GM12878 (cell line): ENCODE measurements at regions not wholly inside any gene's neighbourhood (a gene's known extent, or its start where the extent isn't known, plus 50 kb on each side); places are given as distances from the start of the nearest gene placed in this dataset.

ENCODE experiments used
- ATAC-seq: fragments of 200-7000 bp; cut with Tn5 transposase; 3 replicates; pipeline ENCODE4 v1.9.1; 2020; ENCODE audit warnings: mild to moderate bottlenecking, moderate library complexity
- BruUV-seq: library from RNA; stranded (reverse); fragments of 400-500 nt; replicated peaks from 2 replicates; lab custom pipeline; 2021; lab: Mats Ljungman, UMichigan
- CTCF ChIA-PET: fragments of 300-600 bp; sonication (Branson Sonifier 250); formaldehyde crosslinking; extraction: SDS; loops from one replicate; lab custom pipeline; 2021; ENCODE audit warnings: inconsistent platforms; lab: Yijun Ruan, JAX
- POLR2A ChIA-PET: fragments of 350-600 bp; formaldehyde crosslinking; extraction: SDS; loops from one replicate; lab custom pipeline; 2021; ENCODE audit warnings: inconsistent platforms; lab: Charles Lee
- RAD21 ChIA-PET: fragments of 300-600 bp; sonication (Branson Sonifier 250); formaldehyde crosslinking; loops from one replicate; lab custom pipeline; 2023; ENCODE audit warnings: antibody characterized with exemption; ENCODE audit not compliant: unreplicated experiment; lab: Charles Lee
- SMC1A ChIA-PET: fragments of 300-600 bp; sonication (Branson Sonifier 250); formaldehyde crosslinking; loops from one replicate; lab custom pipeline; 2023; ENCODE audit not compliant: unreplicated experiment, uncharacterized antibody; lab: Charles Lee
- DNase-seq: peaks from one replicate; pipeline ENCODE4 v3.0.0-alpha.2; 2011; ENCODE audit warnings: low read depth, low spot score
- FAIRE-seq: peaks from 3 replicates; lab custom pipeline; 2011; peaks lifted over from hg19 to GRCh38; lab: Jason Lieb, UNC
- H2AFZ ChIP-seq: 2 replicates; pipeline ENCODE4 v1.6.0; 2011; ENCODE audit warnings: low read depth, low read length, control low read depth; ENCODE audit not compliant: control insufficient read depth
- H3K27ac ChIP-seq: 2 replicates; pipeline ENCODE4 v1.5.1; 2011; ENCODE audit warnings: control low read depth; ENCODE audit not compliant: control insufficient read depth, insufficient read depth
- H3K27me3 ChIP-seq, 2 experiments: replicated peaks in 1 of 2; 2 replicates each; pipeline versions ENCODE4 v1.6.0 to v1.6.1; 2011; ENCODE audit warnings: low read length in 1 of 2; ENCODE audit not compliant: control insufficient read depth in 2 of 2, insufficient read depth in 2 of 2
- H3K36me3 ChIP-seq, 2 experiments: 2 replicates each; pipeline ENCODE4 v1.5.1; 2011; ENCODE audit warnings: low read length in 1 of 2; ENCODE audit not compliant: control insufficient read depth in 2 of 2, insufficient read depth in 2 of 2
- H3K4me1 ChIP-seq: 2 replicates; pipeline ENCODE4 v1.6.1; 2011; ENCODE audit warnings: mild to moderate bottlenecking, low read length, moderate library complexity, mixed read lengths; ENCODE audit not compliant: control insufficient read depth, insufficient read depth
- H3K4me2 ChIP-seq: 2 replicates; pipeline ENCODE4 v1.6.0; 2011; ENCODE audit warnings: control low read depth; ENCODE audit not compliant: control insufficient read depth, insufficient read depth
- H3K4me3 ChIP-seq: fragments of 200-600 bp; sonication (generic); 2 replicates; pipeline ENCODE4 v1.5.1; 2016
- H3K79me2 ChIP-seq: 2 replicates; pipeline ENCODE4 v1.6.0; 2011; ENCODE audit warnings: low read length; ENCODE audit not compliant: control insufficient read depth, insufficient read depth
- H3K9ac ChIP-seq: 2 replicates; pipeline ENCODE4 v1.8.0; 2011; ENCODE audit warnings: low read length, control low read depth, mixed read lengths; ENCODE audit not compliant: control insufficient read depth, insufficient read depth
- H3K9me3 ChIP-seq: replicated peaks from 3 replicates; pipeline ENCODE4 v1.5.1; 2011; ENCODE audit warnings: mild to moderate bottlenecking, low read length; ENCODE audit not compliant: control insufficient read depth, insufficient read depth
- H4K20me1 ChIP-seq: 2 replicates; pipeline ENCODE4 v1.6.0; 2011; ENCODE audit not compliant: control insufficient read depth, insufficient read depth
- ATF3 ChIP-seq: IDR thresholded peaks from 2 replicates; pipeline ENCODE4 v1.6.1; 2011; ENCODE audit warnings: low read depth, mild to moderate bottlenecking, low read length, moderate library complexity, borderline replicate concordance; ENCODE audit errors: extremely low read depth
- BCL3 ChIP-seq: IDR thresholded peaks from 2 replicates; pipeline ENCODE4 v1.6.1; 2011; ENCODE audit warnings: borderline replicate concordance, low read depth, mild to moderate bottlenecking, moderate library complexity, low read length; ENCODE audit not compliant: insufficient read depth, poor library complexity, severe bottlenecking
- NBN ChIP-seq: fragments of 450-650 bp; IDR thresholded peaks from 2 replicates; pipeline ENCODE4 v1.6.1; 2016
- POU2F2 ChIP-seq: IDR thresholded peaks from 3 replicates; pipeline ENCODE4 v1.6.1; 2011; ENCODE audit warnings: low read depth, mild to moderate bottlenecking, low read length, borderline replicate concordance
- SKIL ChIP-seq: fragments of 450-650 bp; IDR thresholded peaks from 2 replicates; pipeline ENCODE4 v1.6.1; 2017; ENCODE audit warnings: mild to moderate bottlenecking, low read depth, inconsistent platforms; ENCODE audit not compliant: poor library complexity, severe bottlenecking
- SMARCA5 ChIP-seq: fragments of 450-650 bp; IDR thresholded peaks from 2 replicates; pipeline ENCODE4 v1.6.1; 2017; ENCODE audit warnings: mild to moderate bottlenecking
- SMC3 ChIP-seq: IDR thresholded peaks from 2 replicates; pipeline ENCODE4 v1.6.1; 2011; ENCODE audit warnings: low read length, improper control_type of control experiment, borderline replicate concordance
- SUPT20H ChIP-seq: IDR thresholded peaks from 2 replicates; pipeline ENCODE4 v1.6.1; 2011; ENCODE audit warnings: low read depth, mild to moderate bottlenecking, low read length, moderate library complexity, borderline replicate concordance; ENCODE audit not compliant: control insufficient read depth
- ZNF24 ChIP-seq: fragments of 450-650 bp; IDR thresholded peaks from 2 replicates; pipeline ENCODE4 v1.6.1; 2017; ENCODE audit warnings: antibody characterized with exemption, mild to moderate bottlenecking
- ZNF622 ChIP-seq: fragments of 450-650 bp; IDR thresholded peaks from 2 replicates; pipeline ENCODE4 v1.6.1; 2017; ENCODE audit warnings: mild to moderate bottlenecking, inconsistent platforms
- WGBS: methylation state at CpG from one replicate; pipeline ENCODE4 v1.1.6; 2016; ENCODE audit warnings: low lambda C conversion rate; ENCODE audit not compliant: insufficient replicate concordance, insufficient coverage; ENCODE audit errors: missing lambda C conversion rate; 5-methylcytosine and 5-hydroxymethylcytosine counted together
- in situ Hi-C: fragments of 300-500 bp; cut with MboI; formaldehyde crosslinking; loops from 9 replicates; pipeline ENCODE4 v1.14.3; 2018; ENCODE audit warnings: mixed read lengths
- intact Hi-C: fragments of 100-400 bp; cut with micrococcal nuclease; formaldehyde crosslinking; loops from one replicate; pipeline ENCODE4 v1.14.2; 2022; ENCODE audit not compliant: unreplicated experiment

- WGBS = 42% methylated on average over 20 of the region's 23 CpGs
- no peak for FAIRE-seq
- no peak overlapping the region for H3K4me3 ChIP-seq
- H2AFZ ChIP-seq = no peak overlapping the region
- POLR2A ChIA-PET = no interaction called here
- BruUV-seq = no TSS peak
- no peaks in the 10 kb centered on the region for H3K4me1 ChIP-seq
- H3K27ac ChIP-seq = no peak overlapping the region
- no peak for TF ChIP-seq BCL3
- no peak for TF ChIP-seq POU2F2
- no peak for TF ChIP-seq SMARCA5
- TF ChIP-seq SMC3 = no peak
- no peak for TF ChIP-seq ZNF622
- TF ChIP-seq SKIL = no peak
- no peak for TF ChIP-seq NBN
- TF ChIP-seq ATF3 = no peak
- no peak for TF ChIP-seq ZNF24
- no peak for TF ChIP-seq SUPT20H
- H3K9ac ChIP-seq = no peak overlapping the region
- H3K79me2 ChIP-seq = no peaks in the 10 kb centered on the region
- no peaks in the 10 kb centered on the region for H3K36me3 ChIP-seq
- SMC1A ChIA-PET = no interaction called here
- intact Hi-C loops (no loop called here), in situ Hi-C loops (no loop called here)
- no peaks in the 10 kb centered on the region for H4K20me1 ChIP-seq
- CTCF ChIA-PET = no interaction called here
- H3K4me2 ChIP-seq = no peak overlapping the region
- ATAC-seq = no peak
- H3K27me3 ChIP-seq = no peaks in the 10 kb centered on the region
- RAD21 ChIA-PET = no interaction called here
- H3K9me3 ChIP-seq = no peaks in the 10 kb centered on the region
- no peak for DNase-seq
Measured at GRCh38 chr11:70551351-70552166, 153.2 kb downstream of the CTTN start.
